Kidney epithelial cell (primary cell): ENCODE measurements at regions not wholly inside any gene's neighbourhood (a gene's known extent, or its start where the extent isn't known, plus 50 kb on each side); places are given as distances from the start of the nearest gene placed in this dataset.

Experiments
- DNase-seq: peaks from one replicate; pipeline ENCODE4 v3.0.0-alpha.2; 2010; ENCODE audit warnings: low read depth
- H3K27me3 ChIP-seq: 2 replicates; pipeline ENCODE4 v1.6.0; 2011; ENCODE audit warnings: low read length; ENCODE audit not compliant: control insufficient read depth, insufficient read depth
- H3K36me3 ChIP-seq: 2 replicates; pipeline ENCODE4 v1.5.1; 2011; ENCODE audit warnings: low read length; ENCODE audit not compliant: control insufficient read depth, insufficient read depth
- H3K4me3 ChIP-seq: 2 replicates; pipeline ENCODE4 v1.5.1; 2011; ENCODE audit warnings: low read depth, mild to moderate bottlenecking, control low read depth, low read length
- CTCF ChIP-seq: IDR thresholded peaks from 2 replicates; pipeline ENCODE4 v1.5.1; 2011; ENCODE audit warnings: mild to moderate bottlenecking, moderate library complexity, low read length, control low read depth, inconsistent platforms; ENCODE audit not compliant: insufficient read depth, poor library complexity, severe bottlenecking

- TF ChIP-seq CTCF, result no peak
- Histone ChIP-seq H3K4me3 (no peak overlapping the region), H3K36me3 (no peaks in the 10 kb centered on the region), H3K27me3 (no peaks in the 10 kb centered on the region)
- DNase-seq, result no peak
Observed at GRCh38 chr4:104971462-104971861, 175.2 kb upstream of the TET2 start.

GRCh38 chr4:104973708-104974107 lies 173.0 kb upstream of the TET2 start:
- no peaks in the 10 kb centered on the region for H3K27me3 ChIP-seq
- no peak for DNase-seq
- TF ChIP-seq CTCF, result no peak
- H3K4me3 ChIP-seq, result no peak overlapping the region
- H3K36me3 ChIP-seq, result no peaks in the 10 kb centered on the region

- Histone ChIP-seq H3K27me3 (no peaks in the 10 kb centered on the region), H3K4me3 (no peak overlapping the region), H3K36me3 (no peaks in the 10 kb centered on the region)
- no peak for DNase-seq
- TF ChIP-seq CTCF, result no peak
Observed at GRCh38 chr4:104975617-104976016, 171.1 kb upstream of the TET2 start.

- TF ChIP-seq CTCF, result no peak
- Histone ChIP-seq H3K27me3 (no peaks in the 10 kb centered on the region), H3K36me3 (no peaks in the 10 kb centered on the region), H3K4me3 (no peak overlapping the region)
- no peak for DNase-seq
Observed at GRCh38 chr4:104976262-104976661, 170.4 kb upstream of the TET2 start.

GRCh38 chr4:104979083-104979760 lies 167.5 kb upstream of the TET2 start:
- Histone ChIP-seq H3K36me3 (no peaks in the 10 kb centered on the region), H3K27me3 (no peaks in the 10 kb centered on the region), H3K4me3 (no peak overlapping the region)
- no peak for TF ChIP-seq CTCF
- no peak for DNase-seq

- Histone ChIP-seq H3K36me3 (no peaks in the 10 kb centered on the region), H3K4me3 (no peak overlapping the region), H3K27me3 (no peaks in the 10 kb centered on the region)
- TF ChIP-seq CTCF, result no peak
- no peak for DNase-seq
Observed at GRCh38 chr4:104983615-104984179, 163.0 kb upstream of the TET2 start.
